ENCODE measurements at regions not wholly inside any gene's neighbourhood (a gene's known extent, or its start where the extent isn't known, plus 50 kb on each side); places are given as distances from the start of the nearest gene placed in this dataset.

DNA sequence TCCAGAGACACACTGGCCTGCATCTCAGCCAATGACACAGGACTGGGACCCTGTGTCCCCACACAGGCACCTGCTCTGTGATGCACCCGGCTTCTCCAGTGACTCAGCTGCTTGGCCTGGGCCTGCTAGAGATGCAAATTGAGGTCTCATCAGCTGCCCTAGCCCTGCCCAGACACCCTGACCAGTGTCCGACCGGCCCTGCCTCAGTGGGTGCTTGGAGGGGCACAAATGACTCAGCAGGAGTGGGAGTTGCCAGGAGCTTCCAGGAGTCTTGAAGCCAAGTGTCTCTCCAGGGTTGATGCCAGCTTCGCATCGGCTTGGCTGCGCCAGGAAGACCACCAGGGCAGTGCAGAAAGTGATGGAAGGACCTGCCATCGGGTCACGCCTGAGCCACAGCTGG lies 148.2 kb downstream of the ICE1 start:
- no peak overlapping the region for H3K4me3 Mint-ChIP-seq
- H3K4me1 Mint-ChIP-seq: peaks cover 10% of the 10 kb centered on the region
- Histone ChIP-seq H3K4me1 (no peaks in the 10 kb centered on the region), H3K36me3 (no peaks in the 10 kb centered on the region), H3K79me2 (ENCODE audit: low read depth) (no peaks in the 10 kb centered on the region), H3K9ac (no peak overlapping the region), H3F3A (ENCODE audit: low read depth) (no peaks in the 10 kb centered on the region), H4K20me1 (ENCODE audit: low read depth) (no peaks in the 10 kb centered on the region), H2AFZ (replicated peaks) (no peak overlapping the region), H3K4me2 (no peak overlapping the region), H3K4me3 (no peak overlapping the region), H3K27ac (no peak overlapping the region), H3K9me3 (ENCODE audit: low read depth) (no peaks in the 10 kb centered on the region), H3K27me3 (no peaks in the 10 kb centered on the region)
- peaks cover 2% of the 10 kb centered on the region for H3K9me3 Mint-ChIP-seq
- TF ChIP-seq EZH2 (IDR thresholded peaks at IDR 0.05): no peak
- no peak for TF ChIP-seq EZH2phosphoT487 (IDR thresholded peaks at IDR 0.05)
- TF ChIP-seq, protein P1, sequence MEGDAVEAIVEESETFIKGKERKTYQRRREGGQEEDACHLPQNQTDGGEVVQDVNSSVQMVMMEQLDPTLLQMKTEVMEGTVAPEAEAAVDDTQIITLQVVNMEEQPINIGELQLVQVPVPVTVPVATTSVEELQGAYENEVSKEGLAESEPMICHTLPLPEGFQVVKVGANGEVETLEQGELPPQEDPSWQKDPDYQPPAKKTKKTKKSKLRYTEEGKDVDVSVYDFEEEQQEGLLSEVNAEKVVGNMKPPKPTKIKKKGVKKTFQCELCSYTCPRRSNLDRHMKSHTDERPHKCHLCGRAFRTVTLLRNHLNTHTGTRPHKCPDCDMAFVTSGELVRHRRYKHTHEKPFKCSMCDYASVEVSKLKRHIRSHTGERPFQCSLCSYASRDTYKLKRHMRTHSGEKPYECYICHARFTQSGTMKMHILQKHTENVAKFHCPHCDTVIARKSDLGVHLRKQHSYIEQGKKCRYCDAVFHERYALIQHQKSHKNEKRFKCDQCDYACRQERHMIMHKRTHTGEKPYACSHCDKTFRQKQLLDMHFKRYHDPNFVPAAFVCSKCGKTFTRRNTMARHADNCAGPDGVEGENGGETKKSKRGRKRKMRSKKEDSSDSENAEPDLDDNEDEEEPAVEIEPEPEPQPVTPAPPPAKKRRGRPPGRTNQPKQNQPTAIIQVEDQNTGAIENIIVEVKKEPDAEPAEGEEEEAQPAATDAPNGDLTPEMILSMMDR (IDR thresholded peaks at IDR 0.05): no peak
- H3K27ac Mint-ChIP-seq: no peak overlapping the region
- no peaks in the 10 kb centered on the region for H3K36me3 Mint-ChIP-seq
- no peak for DNase-seq (ENCODE audit: low spot score)
- peaks cover 3% of the 10 kb centered on the region for H3K27me3 Mint-ChIP-seq (ENCODE audit: insufficient read depth, low read depth)

DNA sequence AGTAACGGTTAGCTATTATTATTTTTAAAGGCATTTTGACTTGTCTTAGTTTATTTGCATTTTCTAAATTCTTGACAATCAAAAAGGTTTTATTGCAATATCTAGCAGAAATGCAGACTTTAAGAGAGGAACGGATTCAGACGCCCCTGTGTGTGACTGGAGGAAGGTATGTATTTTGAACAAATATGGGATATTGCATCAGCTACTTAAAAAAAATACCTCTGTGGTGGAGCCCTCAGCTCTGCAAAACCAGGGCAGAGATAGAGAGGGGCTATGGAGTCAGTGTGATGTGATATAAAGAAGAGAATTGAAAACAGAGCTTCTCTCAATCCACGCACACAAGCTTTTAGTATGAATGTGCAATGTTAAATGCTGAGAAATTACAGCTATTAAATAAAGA lies 142.4 kb downstream of the ICE1 start:
- Histone ChIP-seq H3K9ac (no peak overlapping the region), H3K79me2 (ENCODE audit: low read depth) (no peaks in the 10 kb centered on the region), H3K27ac (no peak overlapping the region), H3K36me3 (no peaks in the 10 kb centered on the region), H3K4me3 (no peak overlapping the region), H3K9me3 (ENCODE audit: low read depth) (no peaks in the 10 kb centered on the region), H2AFZ (replicated peaks) (no peak overlapping the region), H3K4me2 (no peak overlapping the region), H3F3A (ENCODE audit: low read depth) (no peaks in the 10 kb centered on the region), H3K4me1 (peaks cover 3% of the 10 kb centered on the region), H4K20me1 (ENCODE audit: low read depth) (no peaks in the 10 kb centered on the region), H3K27me3 (no peaks in the 10 kb centered on the region)
- H3K4me3 Mint-ChIP-seq: no peak overlapping the region
- H3K9me3 Mint-ChIP-seq: no peaks in the 10 kb centered on the region
- H3K27me3 Mint-ChIP-seq (ENCODE audit: insufficient read depth, low read depth): no peaks in the 10 kb centered on the region
- H3K27ac Mint-ChIP-seq: no peak overlapping the region
- TF ChIP-seq EZH2phosphoT487 (IDR thresholded peaks at IDR 0.05) (no peak), EZH2 (IDR thresholded peaks at IDR 0.05) (no peak)
- TF ChIP-seq, protein P1 (IDR thresholded peaks at IDR 0.05): no peak
- no peaks in the 10 kb centered on the region for H3K36me3 Mint-ChIP-seq
- no peak for DNase-seq (ENCODE audit: low spot score)
- H3K4me1 Mint-ChIP-seq: peaks cover 3% of the 10 kb centered on the region

GRCh38 chr5:5560016-5560415 lies 137.5 kb downstream of the ICE1 start:
- Histone ChIP-seq H3K4me1 (peaks cover 13% of the 10 kb centered on the region), H3K27me3 (no peaks in the 10 kb centered on the region), H3K27ac (no peak overlapping the region), H3K4me3 (no peak overlapping the region), H4K20me1 (ENCODE audit: low read depth) (no peaks in the 10 kb centered on the region), H2AFZ (replicated peaks) (no peak overlapping the region), H3F3A (ENCODE audit: low read depth) (no peaks in the 10 kb centered on the region), H3K36me3 (no peaks in the 10 kb centered on the region), H3K9me3 (ENCODE audit: low read depth) (no peaks in the 10 kb centered on the region), H3K4me2 (no peak overlapping the region), H3K79me2 (ENCODE audit: low read depth) (no peaks in the 10 kb centered on the region), H3K9ac (no peak overlapping the region)
- H3K36me3 Mint-ChIP-seq: no peaks in the 10 kb centered on the region
- DNase-seq (ENCODE audit: low spot score): no peak
- TF ChIP-seq EZH2 (IDR thresholded peaks at IDR 0.05): no peak
- TF ChIP-seq EZH2phosphoT487 (IDR thresholded peaks at IDR 0.05): no peak
- TF ChIP-seq, protein P1 (IDR thresholded peaks at IDR 0.05): no peak
- no peak overlapping the region for H3K4me3 Mint-ChIP-seq
- peaks cover 5% of the 10 kb centered on the region for H3K27me3 Mint-ChIP-seq (ENCODE audit: insufficient read depth, low read depth)
- peaks cover 2% of the 10 kb centered on the region for H3K9me3 Mint-ChIP-seq
- H3K4me1 Mint-ChIP-seq: peaks cover 11% of the 10 kb centered on the region
- no peak overlapping the region for H3K27ac Mint-ChIP-seq

Data from neural progenitor cell (in vitro differentiated cells).